Bronchial epithelial cell (primary cell): ENCODE measurements at regions not wholly inside any gene's neighbourhood (a gene's known extent, or its start where the extent isn't known, plus 50 kb on each side); places are given as distances from the start of the nearest gene placed in this dataset.

Experiments
- DNase-seq: peaks from one replicate; pipeline ENCODE4 v3.0.0-alpha.2; 2010; ENCODE audit warnings: low read depth
- FAIRE-seq: peaks from 2 replicates; lab custom pipeline; 2011; peaks lifted over from hg19 to GRCh38; lab: Jason Lieb, UNC
- H3K27me3 ChIP-seq: 2 replicates; pipeline ENCODE4 v1.5.1; 2011; ENCODE audit warnings: low read length; ENCODE audit not compliant: control insufficient read depth, insufficient read depth
- H3K36me3 ChIP-seq: 2 replicates; pipeline ENCODE4 v1.5.1; 2011; ENCODE audit warnings: low read length; ENCODE audit not compliant: control insufficient read depth, insufficient read depth
- H3K4me3 ChIP-seq: 2 replicates; pipeline ENCODE4 v1.5.1; 2011; ENCODE audit warnings: mild to moderate bottlenecking, low read depth, low read length, control low read depth
- TF ChIP-seq, protein P1 (sequence below): IDR thresholded peaks from 2 replicates; pipeline ENCODE4 v1.5.1; 2011; ENCODE audit warnings: mild to moderate bottlenecking, moderate library complexity, low read length, control low read depth, inconsistent platforms; ENCODE audit not compliant: insufficient read depth, severe bottlenecking

DNA sequence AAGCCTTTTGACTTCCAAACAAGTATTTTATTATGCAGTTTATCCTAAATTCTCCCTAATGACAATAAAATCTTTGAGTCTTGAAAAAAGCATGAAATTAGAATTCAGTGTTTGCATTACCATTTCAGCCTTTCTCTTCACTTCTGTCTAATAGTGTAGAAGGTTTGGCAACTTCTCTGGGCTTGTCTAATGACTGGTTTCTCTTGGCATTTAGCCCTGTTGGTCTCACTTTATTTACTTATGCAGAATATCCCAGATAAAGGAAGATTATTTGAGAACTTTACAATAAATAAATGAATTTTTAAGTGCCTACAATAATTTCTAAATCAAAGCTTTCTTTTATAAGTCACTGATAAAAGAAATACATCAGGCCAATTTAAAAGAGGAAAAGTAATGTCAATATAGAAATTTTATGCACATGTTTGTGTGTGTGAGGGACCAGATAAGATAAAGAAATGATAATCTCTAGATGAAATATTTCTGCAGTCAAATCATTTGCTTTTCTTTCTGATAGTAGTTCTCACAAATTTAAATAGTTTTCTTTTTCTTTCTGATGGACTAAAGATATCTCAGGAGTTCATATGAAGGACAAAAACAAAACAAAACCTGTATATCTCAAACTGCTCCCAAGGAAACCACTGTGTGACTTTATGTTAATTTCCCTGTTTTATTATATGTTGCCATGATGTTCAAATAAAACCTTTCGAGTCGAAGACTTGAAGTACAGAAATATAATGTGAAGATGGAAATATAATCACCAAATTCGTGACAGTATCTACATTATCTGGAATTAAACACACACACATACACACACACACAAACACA, 533.1 kb upstream of the CBLB start:
- H3K36me3 ChIP-seq, result no peaks in the 10 kb centered on the region
- no peak for FAIRE-seq
- H3K27me3 ChIP-seq, result no peaks in the 10 kb centered on the region
- peak; percentile 55 for DNase-seq
- H3K4me3 ChIP-seq, result no peak overlapping the region
- TF ChIP-seq, protein P1, sequence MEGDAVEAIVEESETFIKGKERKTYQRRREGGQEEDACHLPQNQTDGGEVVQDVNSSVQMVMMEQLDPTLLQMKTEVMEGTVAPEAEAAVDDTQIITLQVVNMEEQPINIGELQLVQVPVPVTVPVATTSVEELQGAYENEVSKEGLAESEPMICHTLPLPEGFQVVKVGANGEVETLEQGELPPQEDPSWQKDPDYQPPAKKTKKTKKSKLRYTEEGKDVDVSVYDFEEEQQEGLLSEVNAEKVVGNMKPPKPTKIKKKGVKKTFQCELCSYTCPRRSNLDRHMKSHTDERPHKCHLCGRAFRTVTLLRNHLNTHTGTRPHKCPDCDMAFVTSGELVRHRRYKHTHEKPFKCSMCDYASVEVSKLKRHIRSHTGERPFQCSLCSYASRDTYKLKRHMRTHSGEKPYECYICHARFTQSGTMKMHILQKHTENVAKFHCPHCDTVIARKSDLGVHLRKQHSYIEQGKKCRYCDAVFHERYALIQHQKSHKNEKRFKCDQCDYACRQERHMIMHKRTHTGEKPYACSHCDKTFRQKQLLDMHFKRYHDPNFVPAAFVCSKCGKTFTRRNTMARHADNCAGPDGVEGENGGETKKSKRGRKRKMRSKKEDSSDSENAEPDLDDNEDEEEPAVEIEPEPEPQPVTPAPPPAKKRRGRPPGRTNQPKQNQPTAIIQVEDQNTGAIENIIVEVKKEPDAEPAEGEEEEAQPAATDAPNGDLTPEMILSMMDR, result no peak

DNA sequence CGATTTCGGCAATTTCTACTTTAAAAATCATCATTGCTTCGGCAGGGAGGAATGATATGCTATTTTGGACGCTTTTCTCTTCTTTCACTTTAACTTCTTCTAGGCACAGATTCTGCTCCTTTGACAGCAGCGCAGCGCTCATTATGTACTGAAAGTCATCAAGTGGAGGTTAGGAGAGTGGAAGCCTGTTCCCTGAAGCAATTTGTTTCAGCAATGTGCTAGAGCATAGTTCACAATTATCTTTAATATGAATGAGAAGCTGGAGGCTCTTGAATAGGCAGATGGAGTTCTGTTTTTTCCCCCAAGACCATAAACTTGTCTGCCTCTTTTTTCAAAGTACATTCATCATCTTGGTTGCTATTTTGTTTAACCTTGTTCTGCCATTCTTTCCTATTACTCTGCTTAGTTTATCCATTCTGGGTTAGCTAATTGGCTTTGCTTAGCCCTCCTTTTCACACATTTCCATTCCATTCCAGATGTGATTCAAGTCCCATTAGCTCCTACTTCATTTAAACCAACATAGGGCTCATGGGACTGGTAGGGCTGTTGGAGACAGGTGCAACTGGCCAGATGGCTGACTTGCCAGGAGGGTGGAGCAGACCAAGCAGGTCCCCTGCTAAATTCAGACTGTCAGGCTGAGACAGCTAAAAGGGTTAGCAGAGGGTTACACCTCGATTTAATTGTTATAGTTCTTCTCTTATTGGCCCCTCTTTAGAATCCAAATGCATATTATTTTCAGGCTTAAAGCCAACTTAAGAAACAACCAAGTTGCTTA, 534.7 kb upstream of the CBLB start:
- Histone ChIP-seq H3K27me3 (no peaks in the 10 kb centered on the region), H3K4me3 (no peak overlapping the region), H3K36me3 (no peaks in the 10 kb centered on the region)
- DNase-seq (no peak), FAIRE-seq (no peak)
- TF ChIP-seq, protein P1, result no peak

DNA sequence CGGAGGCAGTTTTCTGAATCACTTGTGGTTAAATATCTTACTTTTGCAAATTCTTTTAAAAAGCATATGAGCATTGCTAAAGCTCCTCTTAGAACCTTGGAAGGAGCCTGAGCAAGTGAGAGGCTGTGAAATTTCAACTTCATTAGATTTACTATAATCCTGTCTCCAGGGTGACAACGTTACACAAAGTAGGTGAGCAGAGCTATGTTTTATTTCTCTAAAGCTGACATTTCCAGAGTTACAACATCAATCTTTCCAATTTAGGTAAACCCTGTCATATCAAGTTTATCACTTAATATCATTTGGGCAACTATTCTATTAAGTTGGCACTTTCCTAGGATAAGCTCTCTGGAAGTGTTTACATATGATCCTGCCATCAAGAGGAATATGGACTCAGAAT, 544.9 kb upstream of the CBLB start:
- DNase-seq, result no peak
- no peak for FAIRE-seq
- Histone ChIP-seq H3K4me3 (no peak overlapping the region), H3K27me3 (no peaks in the 10 kb centered on the region), H3K36me3 (no peaks in the 10 kb centered on the region)
- TF ChIP-seq, protein P1, result no peak

DNA sequence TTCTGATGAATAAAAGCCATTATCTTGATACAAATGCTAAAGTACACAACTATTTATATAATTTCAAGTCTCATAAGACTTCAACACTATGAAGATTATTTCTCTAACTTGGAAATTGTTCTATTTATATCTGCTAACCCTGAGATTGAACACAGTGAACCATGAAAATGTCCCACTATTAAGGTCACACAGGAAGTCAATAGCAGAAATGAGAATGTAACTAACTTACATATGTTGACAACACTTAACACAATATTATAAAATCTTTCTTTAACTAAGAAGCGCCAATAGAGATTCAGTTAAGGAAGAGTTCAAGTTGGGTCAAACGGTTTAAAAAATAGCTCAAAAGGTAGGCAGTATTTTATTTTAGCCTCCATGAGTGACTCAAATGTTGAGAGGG, 551.8 kb upstream of the CBLB start:
- Histone ChIP-seq H3K27me3 (no peaks in the 10 kb centered on the region), H3K36me3 (no peaks in the 10 kb centered on the region), H3K4me3 (no peak overlapping the region)
- DNase-seq (no peak), FAIRE-seq (no peak)
- TF ChIP-seq, protein P1, result no peak

DNA sequence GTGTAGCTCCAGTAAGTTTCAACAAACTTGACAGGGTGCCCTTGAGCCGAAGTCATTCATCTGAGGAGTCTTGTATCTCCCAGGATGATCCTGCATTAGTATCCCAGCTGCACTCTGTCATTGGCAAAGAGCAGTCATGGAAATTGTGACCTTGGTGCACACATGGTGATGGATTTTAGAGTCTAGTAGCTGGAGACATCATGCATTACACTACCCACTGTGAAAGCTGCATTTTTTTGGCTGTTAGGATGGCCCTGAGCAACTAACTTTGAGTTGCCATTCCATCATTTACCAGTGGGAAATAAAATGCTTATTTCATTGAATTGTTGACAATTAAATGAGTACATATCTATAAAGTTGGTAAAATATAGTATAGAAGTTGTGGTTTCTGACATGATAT, 552.6 kb upstream of the CBLB start:
- DNase-seq, result no peak
- H3K27me3 ChIP-seq, result no peaks in the 10 kb centered on the region
- peak; percentile 40 for FAIRE-seq
- H3K36me3 ChIP-seq, result no peaks in the 10 kb centered on the region
- TF ChIP-seq, protein P1, result no peak
- no peak overlapping the region for H3K4me3 ChIP-seq
